Transverse colon (tissue), 3 donors: ENCODE measurements at regions not wholly inside any gene's neighbourhood (a gene's known extent, or its start where the extent isn't known, plus 50 kb on each side); places are given as distances from the start of the nearest gene placed in this dataset.

Experiments
- CTCF ChIP-seq, 5 experiments: fragments of 200-600 bp in 3 of 5; fragments of 450-650 bp in 2 of 5; sonication (generic) in 3 of 5; IDR thresholded peaks; 1 replicate in 2 of 5; 2 replicates in 3 of 5; pipeline ENCODE4 v1.5.1; 2016 to 2017; ENCODE audit warnings: antibody characterized with exemption in 5 of 5, inconsistent platforms in 3 of 5, mild to moderate bottlenecking in 2 of 5, moderate library complexity in 1 of 5
- EP300 ChIP-seq: sonication (generic); formaldehyde crosslinking; IDR thresholded peaks from one replicate; pipeline ENCODE4 v1.6.1; 2017; ENCODE audit warnings: antibody characterized with exemption, low read depth

- TF ChIP-seq CTCF (IDR thresholded peaks at IDR 0.05) (no peak), EP300 (no peak)
These were observed 84.3 kb downstream of the SPRY1 start for GRCh38 chr4:123480706-123481418.
